ENCODE measurements at regions not wholly inside any gene's neighbourhood (a gene's known extent, or its start where the extent isn't known, plus 50 kb on each side); places are given as distances from the start of the nearest gene placed in this dataset.

DNA sequence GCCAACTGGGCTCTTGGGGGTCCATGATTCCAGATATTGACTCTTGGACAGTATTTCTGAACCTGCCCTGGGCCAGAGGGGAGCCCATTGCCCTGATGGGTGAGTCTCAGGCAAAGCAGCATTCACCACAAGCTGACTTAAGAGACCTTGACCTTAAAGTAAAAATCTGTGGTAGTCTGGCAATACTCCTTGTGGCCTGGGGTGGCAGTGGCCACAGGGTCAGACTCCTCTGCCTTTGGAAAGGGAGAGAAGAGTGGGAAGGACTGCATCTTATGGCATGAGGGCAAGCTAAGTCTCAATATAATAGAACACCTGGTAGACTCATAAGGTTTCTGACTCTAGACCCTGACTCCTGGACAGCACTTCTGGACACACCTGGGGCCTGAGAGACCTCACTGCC is 340.3 kb upstream of the MAD2L1 start (continued):
- TF ChIP-seq PBX3 (IDR thresholded peaks at IDR 0.05) (no peak), ATOH8 (CRISPR knock-in tag; IDR thresholded peaks at IDR 0.05; ENCODE audit: low read depth) (no peak), JUN (IDR thresholded peaks at IDR 0.05) (no peak), CBX2 (IDR thresholded peaks at IDR 0.05; ENCODE audit: borderline replicate concordance, low read depth) (no peak)

- ChIA-PET POLR2A (no interaction called here), CTCF (no interaction called here)
- Histone ChIP-seq H3K4me3 (no peak overlapping the region), H3K27ac (no peak overlapping the region), H3K9me3 (no peaks in the 10 kb centered on the region), H3K4me2 (no peak overlapping the region), H3K4me1 (no peaks in the 10 kb centered on the region)
- no peak for FAIRE-seq
- ATAC-seq: no peak
- DNase-seq (ENCODE audit: low read depth in 1 of 2, low spot score in 1 of 2): no peak
- 56% methylated on average over 2 of the region's 2 CpGs for WGBS (ENCODE audit: missing lambda C conversion rate)
- TF ChIP-seq TP53 (CRISPR knock-in tag; IDR thresholded peaks at IDR 0.05): no peak
- TF ChIP-seq CHD4 (IDR thresholded peaks at IDR 0.05; ENCODE audit: borderline replicate concordance): no peak
These were observed 336.6 kb upstream of the MAD2L1 start for GRCh38 chr4:120403296-120403695.

DNA sequence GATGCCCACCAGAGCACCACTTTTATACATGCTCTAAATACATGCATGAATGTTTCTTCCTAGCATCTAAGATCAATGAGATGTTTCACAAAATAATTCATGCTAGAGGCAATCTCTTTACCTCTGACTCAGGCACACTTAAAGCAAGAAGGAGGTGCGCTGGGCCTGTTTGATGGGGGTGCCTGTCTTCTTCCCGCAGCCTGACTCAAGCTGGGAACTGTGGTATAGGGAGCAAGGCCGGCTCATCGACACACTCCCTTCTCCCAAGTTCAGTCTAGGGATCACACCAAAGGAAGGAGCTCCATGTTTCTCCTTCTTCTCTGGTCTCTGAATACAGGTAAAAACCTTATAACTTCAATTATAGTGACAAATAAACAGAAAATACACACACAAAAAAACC is 333.8 kb upstream of the MAD2L1 start:
- WGBS (ENCODE audit: missing lambda C conversion rate): 30% methylated on average over 4 of the region's 4 CpGs

GRCh38 chr4:120399826-120400225 is 333.2 kb upstream of the MAD2L1 start:
- Histone ChIP-seq H3K9me3 (no peaks in the 10 kb centered on the region), H3K27ac (no peak overlapping the region), H3K4me1 (no peaks in the 10 kb centered on the region), H3K4me3 (no peak overlapping the region), H3K4me2 (no peak overlapping the region)
- POLR2A ChIA-PET: no interaction called here
- CTCF ChIA-PET: no interaction called here
- WGBS (ENCODE audit: missing lambda C conversion rate): 8% methylated on average over 1 of the region's 1 CpG
- FAIRE-seq (no peak), ATAC-seq (no peak), DNase-seq (ENCODE audit: low read depth in 1 of 2, low spot score in 1 of 2) (no peak)
- no peak for TF ChIP-seq MAX (IDR thresholded peaks at IDR 0.05)
- TF ChIP-seq GATA3 (IDR thresholded peaks at IDR 0.05; ENCODE audit: borderline replicate concordance): no peak
- TF ChIP-seq RNF2 (IDR thresholded peaks at IDR 0.05; ENCODE audit: borderline replicate concordance, low read depth): no peak
- TF ChIP-seq CHD4 (IDR thresholded peaks at IDR 0.05; ENCODE audit: borderline replicate concordance): no peak
- TF ChIP-seq HOXB13 (CRISPR knock-in tag; IDR thresholded peaks at IDR 0.05; ENCODE audit: low read depth): no peak
- TF ChIP-seq JUN (IDR thresholded peaks at IDR 0.05): no peak
- no peak for TF ChIP-seq NPAS2 (CRISPR knock-in tag; IDR thresholded peaks at IDR 0.05; ENCODE audit: borderline replicate concordance)
- no peak for TF ChIP-seq TP53 (CRISPR knock-in tag; IDR thresholded peaks at IDR 0.05)
- no peak for TF ChIP-seq NR3C1 (IDR thresholded peaks at IDR 0.05)
- TF ChIP-seq ZFP36 (IDR thresholded peaks at IDR 0.05; ENCODE audit: borderline replicate concordance, partially characterized antibody): no peak
- no peak for TF ChIP-seq CBX2 (IDR thresholded peaks at IDR 0.05; ENCODE audit: borderline replicate concordance, low read depth)
- TF ChIP-seq FOXS1 (CRISPR knock-in tag; IDR thresholded peaks at IDR 0.05): no peak
- TF ChIP-seq KDM5A (IDR thresholded peaks at IDR 0.05): no peak
- TF ChIP-seq, protein P1, sequence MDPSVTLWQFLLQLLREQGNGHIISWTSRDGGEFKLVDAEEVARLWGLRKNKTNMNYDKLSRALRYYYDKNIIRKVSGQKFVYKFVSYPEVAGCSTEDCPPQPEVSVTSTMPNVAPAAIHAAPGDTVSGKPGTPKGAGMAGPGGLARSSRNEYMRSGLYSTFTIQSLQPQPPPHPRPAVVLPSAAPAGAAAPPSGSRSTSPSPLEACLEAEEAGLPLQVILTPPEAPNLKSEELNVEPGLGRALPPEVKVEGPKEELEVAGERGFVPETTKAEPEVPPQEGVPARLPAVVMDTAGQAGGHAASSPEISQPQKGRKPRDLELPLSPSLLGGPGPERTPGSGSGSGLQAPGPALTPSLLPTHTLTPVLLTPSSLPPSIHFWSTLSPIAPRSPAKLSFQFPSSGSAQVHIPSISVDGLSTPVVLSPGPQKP (IDR thresholded peaks at IDR 0.05; ENCODE audit: low read depth, low read length): no peak

More for the DNA sequence above, 333.8 kb upstream of the MAD2L1 start:
- POLR2A ChIA-PET: no interaction called here
- Histone ChIP-seq H3K4me2 (no peak overlapping the region), H3K9me3 (no peaks in the 10 kb centered on the region), H3K27ac (no peak overlapping the region), H3K4me1 (no peaks in the 10 kb centered on the region), H3K4me3 (no peak overlapping the region)
- TF ChIP-seq POLR2A (IDR thresholded peaks at IDR 0.05; ENCODE audit: low read length) (no peak), CHD4 (IDR thresholded peaks at IDR 0.05; ENCODE audit: borderline replicate concordance) (no peak), CHD2 (IDR thresholded peaks at IDR 0.05; ENCODE audit: low read length, partially characterized antibody) (no peak), ZC3H11A (IDR thresholded peaks at IDR 0.05) (no peak), MAZ (IDR thresholded peaks at IDR 0.05; ENCODE audit: borderline replicate concordance, low read depth, low read length) (no peak), PBX3 (IDR thresholded peaks at IDR 0.05) (no peak)
- no peak for FAIRE-seq
- no peak for DNase-seq (ENCODE audit: low read depth in 1 of 2, low spot score in 1 of 2)
- CTCF ChIA-PET: no interaction called here
- ATAC-seq: no peak

All from A549 (cell line).